ENCODE measurements at regions not wholly inside any gene's neighbourhood (a gene's known extent, or its start where the extent isn't known, plus 50 kb on each side); places are given as distances from the start of the nearest gene placed in this dataset.

DNA sequence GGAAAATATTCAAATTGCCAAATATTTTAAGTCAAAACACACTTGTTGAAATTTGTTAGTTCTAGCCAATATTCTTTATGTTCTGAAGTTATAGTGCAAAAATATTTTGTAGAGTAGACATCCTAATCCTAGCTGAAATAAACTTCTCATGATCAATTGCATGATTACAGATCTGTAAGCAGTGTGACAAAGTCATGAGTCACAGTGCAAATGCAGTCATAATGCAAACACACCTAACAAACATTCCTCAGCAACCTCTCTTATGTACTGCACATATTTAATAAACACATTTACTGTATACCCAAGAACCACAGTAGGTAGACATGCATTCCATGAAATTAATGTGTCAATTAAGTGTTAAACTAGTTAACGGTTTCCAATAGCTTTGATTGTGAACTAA, 1857.4 kb downstream of the NCAM2 start:
- H3K9me3 Mint-ChIP-seq: no peaks in the 10 kb centered on the region
- H3K27me3 Mint-ChIP-seq: no peaks in the 10 kb centered on the region
- TF ChIP-seq, protein P1, sequence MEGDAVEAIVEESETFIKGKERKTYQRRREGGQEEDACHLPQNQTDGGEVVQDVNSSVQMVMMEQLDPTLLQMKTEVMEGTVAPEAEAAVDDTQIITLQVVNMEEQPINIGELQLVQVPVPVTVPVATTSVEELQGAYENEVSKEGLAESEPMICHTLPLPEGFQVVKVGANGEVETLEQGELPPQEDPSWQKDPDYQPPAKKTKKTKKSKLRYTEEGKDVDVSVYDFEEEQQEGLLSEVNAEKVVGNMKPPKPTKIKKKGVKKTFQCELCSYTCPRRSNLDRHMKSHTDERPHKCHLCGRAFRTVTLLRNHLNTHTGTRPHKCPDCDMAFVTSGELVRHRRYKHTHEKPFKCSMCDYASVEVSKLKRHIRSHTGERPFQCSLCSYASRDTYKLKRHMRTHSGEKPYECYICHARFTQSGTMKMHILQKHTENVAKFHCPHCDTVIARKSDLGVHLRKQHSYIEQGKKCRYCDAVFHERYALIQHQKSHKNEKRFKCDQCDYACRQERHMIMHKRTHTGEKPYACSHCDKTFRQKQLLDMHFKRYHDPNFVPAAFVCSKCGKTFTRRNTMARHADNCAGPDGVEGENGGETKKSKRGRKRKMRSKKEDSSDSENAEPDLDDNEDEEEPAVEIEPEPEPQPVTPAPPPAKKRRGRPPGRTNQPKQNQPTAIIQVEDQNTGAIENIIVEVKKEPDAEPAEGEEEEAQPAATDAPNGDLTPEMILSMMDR (conservative IDR thresholded peaks at IDR 0.05): no peak
- no peaks in the 10 kb centered on the region for H3K36me3 Mint-ChIP-seq
- DNase-seq (ENCODE audit: extremely low spot score, unreplicated experiment): no peak
- no peaks in the 10 kb centered on the region for H3K4me1 Mint-ChIP-seq (ENCODE audit: unreplicated experiment)
- no peak overlapping the region for H3K4me3 Mint-ChIP-seq
- H3K27ac Mint-ChIP-seq: no peak overlapping the region

GRCh38 chr21:22871692-22872091, 1873.5 kb downstream of the NCAM2 start:
- TF ChIP-seq, protein P1 (conservative IDR thresholded peaks at IDR 0.05): no peak
- Mint-ChIP-seq H3K4me1 (ENCODE audit: unreplicated experiment) (no peaks in the 10 kb centered on the region), H3K27ac (no peak overlapping the region), H3K27me3 (no peaks in the 10 kb centered on the region), H3K36me3 (no peaks in the 10 kb centered on the region), H3K9me3 (no peaks in the 10 kb centered on the region), H3K4me3 (no peak overlapping the region)
- DNase-seq (ENCODE audit: extremely low spot score, unreplicated experiment): no peak

GRCh38 chr21:22880573-22880972, 1882.4 kb downstream of the NCAM2 start:
- H3K4me1 Mint-ChIP-seq (ENCODE audit: unreplicated experiment): no peaks in the 10 kb centered on the region
- no peaks in the 10 kb centered on the region for H3K27me3 Mint-ChIP-seq
- DNase-seq (ENCODE audit: extremely low spot score, unreplicated experiment): no peak
- no peaks in the 10 kb centered on the region for H3K9me3 Mint-ChIP-seq
- no peak overlapping the region for H3K27ac Mint-ChIP-seq
- H3K4me3 Mint-ChIP-seq: no peak overlapping the region
- H3K36me3 Mint-ChIP-seq: no peaks in the 10 kb centered on the region
- TF ChIP-seq, protein P1 (conservative IDR thresholded peaks at IDR 0.05): no peak

- Mint-ChIP-seq H3K9me3 (no peaks in the 10 kb centered on the region), H3K4me1 (ENCODE audit: unreplicated experiment) (no peaks in the 10 kb centered on the region), H3K36me3 (no peaks in the 10 kb centered on the region), H3K27ac (no peak overlapping the region), H3K27me3 (no peaks in the 10 kb centered on the region), H3K4me3 (no peak overlapping the region)
- TF ChIP-seq, protein P1 (conservative IDR thresholded peaks at IDR 0.05): no peak
- no peak for DNase-seq (ENCODE audit: extremely low spot score, unreplicated experiment)
These were observed 1882.9 kb downstream of the NCAM2 start for GRCh38 chr21:22881131-22881530.

- Mint-ChIP-seq H3K27ac (no peak overlapping the region), H3K27me3 (no peaks in the 10 kb centered on the region), H3K36me3 (no peaks in the 10 kb centered on the region), H3K4me3 (no peak overlapping the region), H3K9me3 (no peaks in the 10 kb centered on the region), H3K4me1 (ENCODE audit: unreplicated experiment) (peaks cover 4% of the 10 kb centered on the region)
- no peak for DNase-seq (ENCODE audit: extremely low spot score, unreplicated experiment)
- TF ChIP-seq, protein P1 (conservative IDR thresholded peaks at IDR 0.05): no peak
These were observed 1886.9 kb downstream of the NCAM2 start for GRCh38 chr21:22885079-22885478.

DNA sequence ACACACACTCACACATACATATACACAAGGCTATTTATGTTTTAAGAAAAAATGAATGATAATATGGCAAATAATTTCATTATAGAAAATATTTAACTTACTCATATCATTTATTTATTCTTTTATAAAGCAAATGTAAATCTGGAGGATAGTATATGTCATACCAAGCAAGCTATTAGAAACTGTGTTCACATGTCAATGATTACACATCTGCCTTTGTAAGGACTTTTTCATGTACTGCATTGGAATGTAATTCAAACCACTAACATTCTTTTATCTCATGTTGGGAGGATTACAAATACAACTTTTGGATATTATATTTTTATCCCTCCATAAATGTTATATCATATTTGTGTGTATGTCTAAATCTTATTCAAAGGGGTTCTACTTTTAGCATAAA, 1887.4 kb downstream of the NCAM2 start:
- DNase-seq (ENCODE audit: extremely low spot score, unreplicated experiment): no peak
- H3K27ac Mint-ChIP-seq: no peak overlapping the region
- H3K9me3 Mint-ChIP-seq: no peaks in the 10 kb centered on the region
- peaks cover 4% of the 10 kb centered on the region for H3K4me1 Mint-ChIP-seq (ENCODE audit: unreplicated experiment)
- H3K36me3 Mint-ChIP-seq: no peaks in the 10 kb centered on the region
- no peaks in the 10 kb centered on the region for H3K27me3 Mint-ChIP-seq
- TF ChIP-seq, protein P1 (conservative IDR thresholded peaks at IDR 0.05): no peak
- no peak overlapping the region for H3K4me3 Mint-ChIP-seq

Data from type B pancreatic cell (in vitro differentiated cells).